PC-3 (cell line): ENCODE measurements at regions not wholly inside any gene's neighbourhood (a gene's known extent, or its start where the extent isn't known, plus 50 kb on each side); places are given as distances from the start of the nearest gene placed in this dataset.

Experiments
- ATAC-seq: fragments of 200-7000 bp; cut with Tn5 transposase; 2 replicates; pipeline ENCODE4 v1.9.1; 2020; ENCODE audit warnings: mild to moderate bottlenecking, moderate library complexity
- BruUV-seq: library from RNA; stranded (reverse); fragments of 400-500 nt; replicated peaks from 2 replicates; lab custom pipeline; 2021; lab: Mats Ljungman, UMichigan
- CTCF ChIA-PET: fragments of 300-600 bp; sonication (Branson Sonifier 250); formaldehyde crosslinking; loops from one replicate; lab custom pipeline; 2022; ENCODE audit warnings: antibody characterized with exemption; lab: Charles Lee
- POLR2A ChIA-PET: fragments of 300-600 bp; sonication (Branson Sonifier 250); formaldehyde crosslinking; loops from one replicate; lab custom pipeline; 2022; ENCODE audit warnings: antibody characterized with exemption; ENCODE audit not compliant: unreplicated experiment; lab: Charles Lee
- DNase-seq: peaks from one replicate; pipeline ENCODE4 v3.0.0-alpha.2; 2015
- H2AFZ ChIP-seq: fragments of 300-600 bp; sonication (generic); 2 replicates; pipeline ENCODE4 v1.6.0; 2016; ENCODE audit warnings: antibody characterized with exemption, low read length
- H3F3A ChIP-seq: fragments of 300-600 bp; sonication (generic); one replicate; pipeline ENCODE4 v1.6.0; 2017; ENCODE audit warnings: antibody characterized with exemption, low read length, control low read depth, mild to moderate bottlenecking; ENCODE audit not compliant: unreplicated experiment
- H3K27ac ChIP-seq: fragments of 300-600 bp; sonication (generic); 2 replicates; pipeline ENCODE4 v1.5.1; 2016; ENCODE audit warnings: mild to moderate bottlenecking, low read length
- H3K27me3 ChIP-seq: fragments of 300-600 bp; sonication (generic); 2 replicates; pipeline ENCODE4 v1.6.1; 2016; ENCODE audit warnings: low read length, mixed read lengths
- H3K36me3 ChIP-seq: fragments of 300-600 bp; sonication (generic); 2 replicates; pipeline ENCODE4 v1.6.1; 2016; ENCODE audit warnings: low read depth, mixed run types, low read length, mixed read lengths
- H3K4me1 ChIP-seq: fragments of 300-600 bp; sonication (generic); 2 replicates; pipeline ENCODE4 v1.5.1; 2016; ENCODE audit warnings: low read length; ENCODE audit not compliant: insufficient read depth
- H3K4me2 ChIP-seq: fragments of 300-600 bp; sonication (generic); 2 replicates; pipeline ENCODE4 v1.6.0; 2016; ENCODE audit warnings: low read length
- H3K4me3 ChIP-seq: fragments of 300-600 bp; sonication (generic); 2 replicates; pipeline ENCODE4 v1.5.1; 2016; ENCODE audit warnings: mild to moderate bottlenecking, low read length, mixed read lengths
- H3K79me2 ChIP-seq: fragments of 300-600 bp; sonication (generic); 2 replicates; pipeline ENCODE4 v1.6.1; 2017; ENCODE audit warnings: low read length, mixed read lengths
- H3K9ac ChIP-seq: fragments of 300-600 bp; sonication (generic); 2 replicates; pipeline ENCODE4 v1.6.0; 2016; ENCODE audit warnings: mild to moderate bottlenecking, low read length
- H3K9me2 ChIP-seq: fragments of 300-600 bp; sonication (generic); replicated peaks from 2 replicates; pipeline ENCODE4 v1.6.1; 2016; ENCODE audit warnings: mixed run types, low read length, mixed read lengths
- H3K9me3 ChIP-seq: fragments of 300-600 bp; sonication (generic); 2 replicates; pipeline ENCODE4 v1.6.1; 2016; ENCODE audit warnings: low read length, mixed read lengths
- H4K20me1 ChIP-seq: fragments of 300-600 bp; sonication (generic); 2 replicates; pipeline ENCODE4 v1.6.1; 2016; ENCODE audit warnings: low read length, mixed read lengths
- CTCF ChIP-seq: fragments of 300-600 bp; sonication (generic); conservative IDR thresholded peaks from 2 replicates; pipeline ENCODE4 v1.5.1; 2017; ENCODE audit warnings: antibody characterized with exemption, low read depth, mild to moderate bottlenecking, low read length
- EZH2 ChIP-seq: fragments of 300-600 bp; sonication (generic); IDR thresholded peaks from one replicate; pipeline ENCODE4 v1.6.1; 2017; ENCODE audit warnings: antibody characterized with exemption, mild to moderate bottlenecking, low read length; ENCODE audit not compliant: unreplicated experiment
- EZH2phosphoT487 ChIP-seq: fragments of 300-600 bp; sonication (generic); IDR thresholded peaks from 2 replicates; pipeline ENCODE4 v1.6.1; 2018; ENCODE audit warnings: mild to moderate bottlenecking, antibody characterized with exemption, low read length, borderline replicate concordance
- intact Hi-C: fragments of 100-400 bp; cut with micrococcal nuclease; formaldehyde crosslinking; loops from 2 replicates; pipeline ENCODE4 v1.9.0; 2023

- Histone ChIP-seq H4K20me1 (no peaks in the 10 kb centered on the region), H3K4me3 (peak overlapping the region; percentile 12; the same call in 1 of the 2 replicates), H3K79me2 (no peaks in the 10 kb centered on the region), H3K9me2 (no peaks in the 10 kb centered on the region), H3K27ac (peak overlapping the region; percentile 70), H3K9me3 (no peaks in the 10 kb centered on the region), H3K36me3 (no peaks in the 10 kb centered on the region), H3K4me2 (peak overlapping the region; percentile 66), H3K27me3 (no peaks in the 10 kb centered on the region), H3K4me1 (peaks cover 40% of the 10 kb centered on the region), H3F3A (peaks cover 9% of the 10 kb centered on the region), H3K9ac (peak overlapping the region; percentile 15), H2AFZ (no peak overlapping the region)
- TF ChIP-seq CTCF (no peak), EZH2phosphoT487 (no peak), EZH2 (no peak)
- DNase-seq (no peak), ATAC-seq (peak; percentile 4; the same call in 1 of the 2 replicates)
- CTCF ChIA-PET = interaction anchor here (0.7 kb wide), 1 partner anchor 370 kb away, joined by 3 read pairs; no protein-coding TSS in a partner anchor
- intact Hi-C loops = loop anchor here (2.0 to 10.0 kb wide), 4 partner anchors 56 to 360 kb away; no protein-coding TSS in a partner anchor
- TSS peak; percentile 70 for BruUV-seq
- POLR2A ChIA-PET = interaction anchor here (0.5 to 0.6 kb wide), 3 partner anchors 117 to 361 kb away, joined by 3 to 4 read pairs (median 3); no protein-coding TSS in a partner anchor
Observed at GRCh38 chrX:46209037-46209436, 336.2 kb downstream of the ZNF674 start.

GRCh38 chrX:46208225-46208854 lies 336.9 kb downstream of the ZNF674 start:
- peaks cover 9% of the 10 kb centered on the region for H3F3A ChIP-seq
- DNase-seq = peak; percentile 60
- H4K20me1 ChIP-seq = no peaks in the 10 kb centered on the region
- H3K36me3 ChIP-seq = no peaks in the 10 kb centered on the region
- H3K9me3 ChIP-seq = no peaks in the 10 kb centered on the region
- H3K27me3 ChIP-seq = no peaks in the 10 kb centered on the region
- H3K9ac ChIP-seq = 0 out of 2 replicates have a peak overlapping the region, but pooled peaks have one; percentile 15
- no peaks in the 10 kb centered on the region for H3K79me2 ChIP-seq
- TSS peak; percentile 64 for BruUV-seq
- ATAC-seq = peak; percentile 33; the same call in 1 of the 2 replicates
- H2AFZ ChIP-seq = peak overlapping the region; percentile 53; the same call in 1 of the 2 replicates
- ChIA-PET POLR2A (interaction anchor here (0.5 to 0.6 kb wide), 3 partner anchors 118 to 360 kb away, joined by 3 to 4 read pairs (median 3); no protein-coding TSS in a partner anchor), CTCF (interaction anchor here (0.7 kb wide), 1 partner anchor 369 kb away, joined by 3 read pairs; no protein-coding TSS in a partner anchor)
- H3K4me2 ChIP-seq = peak overlapping the region; percentile 66
- TF ChIP-seq CTCF (no peak), EZH2 (no peak), EZH2phosphoT487 (no peak)
- H3K9me2 ChIP-seq = no peaks in the 10 kb centered on the region
- peak overlapping the region; percentile 70 for H3K27ac ChIP-seq
- peaks cover 44% of the 10 kb centered on the region for H3K4me1 ChIP-seq
- intact Hi-C loops = loop anchor here (2.0 to 10.0 kb wide), 4 partner anchors 56 to 360 kb away; no protein-coding TSS in a partner anchor
- H3K4me3 ChIP-seq = no peak overlapping the region
